K562 (cell line): ENCODE measurements at regions not wholly inside any gene's neighbourhood (a gene's known extent, or its start where the extent isn't known, plus 50 kb on each side); places are given as distances from the start of the nearest gene placed in this dataset.

Source experiments
- ATAC-seq: fragments of 200-7000 bp; cut with Tn5 transposase; 3 replicates; pipeline ENCODE4 v1.9.1; 2020; ENCODE audit warnings: moderate library complexity
- BruUV-seq: library from RNA; stranded (reverse); fragments of 400-500 nt; replicated peaks from 2 replicates; lab custom pipeline; 2021; lab: Mats Ljungman, UMichigan
- CTCF ChIA-PET: fragments of 300-600 bp; formaldehyde crosslinking; extraction: SDS; loops from one replicate; lab custom pipeline; 2021; ENCODE audit warnings: low intra/inter-chr PET ratio; lab: Yijun Ruan, JAX
- POLR2A ChIA-PET: fragments of 300-600, 350-650 bp; sonication (Branson Sonifier 250); formaldehyde crosslinking; extraction: SDS; loops from one replicate; lab custom pipeline; 2021; ENCODE audit warnings: antibody characterized with exemption, inconsistent platforms; lab: Yijun Ruan, JAX
- DNase-seq, 4 experiments: peaks; one replicate each; pipeline versions ENCODE4 v3.0.0 to v3.0.0-alpha.2; 2011 to 2018; ENCODE audit warnings: low spot score in 3 of 4, mixed read lengths in 3 of 4; ENCODE audit errors: extremely low read depth in 1 of 4
- FAIRE-seq: peaks from 2 replicates; lab custom pipeline; 2011; peaks lifted over from hg19 to GRCh38; lab: Jason Lieb, UNC
- H2AFZ ChIP-seq: 2 replicates; pipeline ENCODE4 v1.6.0; 2011; ENCODE audit warnings: low read depth, low read length, control low read depth, inconsistent platforms
- H3K27ac ChIP-seq: fragments of 200-600 bp; 3 replicates; pipeline ENCODE4 v1.8.0; 2011; ENCODE audit warnings: low read depth, mild to moderate bottlenecking, control low read depth, inconsistent platforms, low read length, moderate library complexity, mixed read lengths; ENCODE audit errors: extremely low read depth
- H3K27me3 ChIP-seq, 2 experiments: fragments of 300-600 bp in 1 of 2; 2 replicates in 1 of 2; 3 replicates in 1 of 2; pipeline versions ENCODE4 v1.6.0 to v1.8.0; 2011; ENCODE audit warnings: inconsistent platforms in 2 of 2, low read length in 2 of 2, mild to moderate bottlenecking in 1 of 2, mixed read lengths in 1 of 2, moderate library complexity in 1 of 2; ENCODE audit not compliant: control insufficient read depth in 2 of 2, insufficient read depth in 2 of 2
- H3K36me3 ChIP-seq: fragments of 300-600 bp; 3 replicates; pipeline ENCODE4 v1.8.0; 2011; ENCODE audit warnings: mild to moderate bottlenecking, low read length, inconsistent platforms; ENCODE audit not compliant: control insufficient read depth, insufficient read depth
- H3K4me1 ChIP-seq, 2 experiments: fragments of 200-600 bp in 1 of 2; replicated peaks in 1 of 2; 2 replicates in 1 of 2; 3 replicates in 1 of 2; pipeline versions ENCODE4 v1.5.1 to v1.8.0; 2011; ENCODE audit warnings: inconsistent platforms in 2 of 2, low read length in 2 of 2, mild to moderate bottlenecking in 1 of 2, mixed read lengths in 1 of 2, moderate library complexity in 1 of 2; ENCODE audit not compliant: control insufficient read depth in 2 of 2, insufficient read depth in 2 of 2
- H3K4me2 ChIP-seq: 2 replicates; pipeline ENCODE4 v1.6.1; 2011; ENCODE audit warnings: low read length, control low read depth, inconsistent platforms, mixed read lengths; ENCODE audit not compliant: insufficient read depth
- H3K4me3 ChIP-seq: fragments of 200-600 bp; sonication (generic), shearing (Covaris generic); 2 replicates; pipeline ENCODE4 v1.5.1; 2016; ENCODE audit warnings: control low read depth, inconsistent platforms
- H3K79me2 ChIP-seq: fragments of 200-600 bp; 3 replicates; pipeline ENCODE4 v1.8.0; 2011; ENCODE audit warnings: low read length, inconsistent platforms; ENCODE audit not compliant: control insufficient read depth, insufficient read depth
- H3K9ac ChIP-seq, 2 experiments: 2 replicates each; pipeline versions ENCODE4 v1.6.0 to v1.6.1; 2011; ENCODE audit warnings: low read depth in 2 of 2, low read length in 2 of 2, control low read depth in 1 of 2, inconsistent platforms in 1 of 2, mild to moderate bottlenecking in 1 of 2, mixed read lengths in 1 of 2; ENCODE audit not compliant: insufficient read depth in 1 of 2
- H3K9me1 ChIP-seq: one replicate; pipeline ENCODE4 v1.6.0; 2011; ENCODE audit warnings: inconsistent platforms, mild to moderate bottlenecking, low read length, moderate library complexity; ENCODE audit not compliant: control insufficient read depth, insufficient read depth
- H3K9me3 ChIP-seq: replicated peaks from 2 replicates; pipeline ENCODE4 v1.5.1; 2011; ENCODE audit warnings: low read depth, low read length, inconsistent platforms; ENCODE audit not compliant: control insufficient read depth, insufficient read depth
- H4K20me1 ChIP-seq: replicated peaks from 2 replicates; pipeline ENCODE4 v1.6.1; 2011; ENCODE audit warnings: low read length, inconsistent platforms, mixed read lengths; ENCODE audit not compliant: control insufficient read depth, insufficient read depth
- CCAR2 ChIP-seq: fragments of 200-400 bp; formaldehyde crosslinking; IDR thresholded peaks from 2 replicates; pipeline ENCODE4 v1.6.1; 2017; ENCODE audit warnings: mild to moderate bottlenecking, low read depth, low read length
- KAT2B ChIP-seq: IDR thresholded peaks from one replicate; pipeline ENCODE4 v1.6.1; 2012; ENCODE audit warnings: low read depth, mild to moderate bottlenecking, control low read depth, inconsistent platforms, low read length, moderate library complexity
- NCOA6 ChIP-seq: fragments of 450-650 bp; IDR thresholded peaks from 2 replicates; pipeline ENCODE4 v1.6.1; 2017; ENCODE audit warnings: mild to moderate bottlenecking
- NELFE ChIP-seq: IDR thresholded peaks from 2 replicates; pipeline ENCODE4 v1.6.1; 2011; ENCODE audit warnings: mild to moderate bottlenecking; ENCODE audit not compliant: insufficient read depth, insufficient read length
- ZNF23 ChIP-seq: fragments of 250-450 bp; sonication (Bioruptor Pico); IDR thresholded peaks from 2 replicates; pipeline ENCODE4 v1.4.0; 2020; ENCODE audit warnings: mild to moderate bottlenecking
- WGBS: fragments of 100-300 bp; shearing (Covaris generic); methylation state at CpG from one replicate; pipeline ENCODE4 v1.1.6; 2016; ENCODE audit warnings: low coverage, mixed read lengths; ENCODE audit not compliant: insufficient coverage; ENCODE audit errors: missing lambda C conversion rate; 5-methylcytosine and 5-hydroxymethylcytosine counted together
- in situ Hi-C: fragments of 300-500 bp; cut with MboI; formaldehyde crosslinking; loops from 4 replicates; pipeline ENCODE4 v1.15.0; 2018; ENCODE audit warnings: inconsistent platforms, mixed read lengths
- intact Hi-C: fragments of 100-400 bp; cut with micrococcal nuclease; formaldehyde crosslinking; loops from 2 replicates; pipeline ENCODE4 v1.14.2; 2022
- TF ChIP-seq, protein P1 (sequence below): fragments of 200-600 bp; sonication (generic); IDR thresholded peaks from one replicate; pipeline ENCODE4 v1.6.1; 2012; ENCODE audit warnings: mild to moderate bottlenecking, low read depth, low read length, inconsistent platforms
- TF ChIP-seq, protein P2 (sequence below): fragments of 200-800 bp; sonication (Bioruptor generic); IDR thresholded peaks from 2 replicates; pipeline ENCODE4 v1.6.1; 2017; ENCODE audit warnings: missing genetic modification characterization, missing compliant biosample characterization

DNA sequence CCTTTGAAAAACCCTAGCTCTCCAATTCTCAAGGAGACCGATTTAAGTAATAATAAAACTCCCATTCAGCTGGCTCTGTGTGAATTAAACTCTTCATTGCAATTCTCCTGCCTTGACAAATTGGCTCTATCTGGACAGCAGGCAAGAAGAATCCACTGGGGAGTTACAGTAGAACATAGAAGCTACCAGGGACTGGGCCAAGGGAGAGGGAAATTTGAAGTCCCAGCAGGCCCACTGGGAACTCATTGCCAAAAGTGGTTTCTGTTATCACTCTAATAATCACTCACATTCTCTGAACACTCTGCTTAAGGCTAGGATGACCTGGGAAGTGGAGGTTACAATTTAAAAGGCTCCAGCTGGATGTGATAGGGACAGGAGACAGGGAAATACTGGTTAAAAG is 384.5 kb upstream of the CCDC196 start:
- intact Hi-C loops (no loop called here), in situ Hi-C loops (no loop called here)
- no peaks in the 10 kb centered on the region for H3K9me3 ChIP-seq
- no peaks in the 10 kb centered on the region for H3K9me1 ChIP-seq
- H3K4me3 ChIP-seq = no peak overlapping the region
- ChIA-PET CTCF (no interaction called here), POLR2A (no interaction called here)
- FAIRE-seq = no peak
- no peak overlapping the region for H2AFZ ChIP-seq
- DNase-seq = no peak
- H3K79me2 ChIP-seq = no peaks in the 10 kb centered on the region
- H3K27me3 ChIP-seq = no peaks in the 10 kb centered on the region
- no peaks in the 10 kb centered on the region for H3K4me1 ChIP-seq
- no peak overlapping the region for H3K9ac ChIP-seq
- no peaks in the 10 kb centered on the region for H4K20me1 ChIP-seq
- 0% methylated on average over 1 of the region's 1 CpG for WGBS
- H3K4me2 ChIP-seq = no peak overlapping the region
- H3K27ac ChIP-seq = no peak overlapping the region
- no peaks in the 10 kb centered on the region for H3K36me3 ChIP-seq
- ATAC-seq = no peak
- no TSS peak for BruUV-seq
- no peak for TF ChIP-seq ZNF23
- TF ChIP-seq, protein P1, sequence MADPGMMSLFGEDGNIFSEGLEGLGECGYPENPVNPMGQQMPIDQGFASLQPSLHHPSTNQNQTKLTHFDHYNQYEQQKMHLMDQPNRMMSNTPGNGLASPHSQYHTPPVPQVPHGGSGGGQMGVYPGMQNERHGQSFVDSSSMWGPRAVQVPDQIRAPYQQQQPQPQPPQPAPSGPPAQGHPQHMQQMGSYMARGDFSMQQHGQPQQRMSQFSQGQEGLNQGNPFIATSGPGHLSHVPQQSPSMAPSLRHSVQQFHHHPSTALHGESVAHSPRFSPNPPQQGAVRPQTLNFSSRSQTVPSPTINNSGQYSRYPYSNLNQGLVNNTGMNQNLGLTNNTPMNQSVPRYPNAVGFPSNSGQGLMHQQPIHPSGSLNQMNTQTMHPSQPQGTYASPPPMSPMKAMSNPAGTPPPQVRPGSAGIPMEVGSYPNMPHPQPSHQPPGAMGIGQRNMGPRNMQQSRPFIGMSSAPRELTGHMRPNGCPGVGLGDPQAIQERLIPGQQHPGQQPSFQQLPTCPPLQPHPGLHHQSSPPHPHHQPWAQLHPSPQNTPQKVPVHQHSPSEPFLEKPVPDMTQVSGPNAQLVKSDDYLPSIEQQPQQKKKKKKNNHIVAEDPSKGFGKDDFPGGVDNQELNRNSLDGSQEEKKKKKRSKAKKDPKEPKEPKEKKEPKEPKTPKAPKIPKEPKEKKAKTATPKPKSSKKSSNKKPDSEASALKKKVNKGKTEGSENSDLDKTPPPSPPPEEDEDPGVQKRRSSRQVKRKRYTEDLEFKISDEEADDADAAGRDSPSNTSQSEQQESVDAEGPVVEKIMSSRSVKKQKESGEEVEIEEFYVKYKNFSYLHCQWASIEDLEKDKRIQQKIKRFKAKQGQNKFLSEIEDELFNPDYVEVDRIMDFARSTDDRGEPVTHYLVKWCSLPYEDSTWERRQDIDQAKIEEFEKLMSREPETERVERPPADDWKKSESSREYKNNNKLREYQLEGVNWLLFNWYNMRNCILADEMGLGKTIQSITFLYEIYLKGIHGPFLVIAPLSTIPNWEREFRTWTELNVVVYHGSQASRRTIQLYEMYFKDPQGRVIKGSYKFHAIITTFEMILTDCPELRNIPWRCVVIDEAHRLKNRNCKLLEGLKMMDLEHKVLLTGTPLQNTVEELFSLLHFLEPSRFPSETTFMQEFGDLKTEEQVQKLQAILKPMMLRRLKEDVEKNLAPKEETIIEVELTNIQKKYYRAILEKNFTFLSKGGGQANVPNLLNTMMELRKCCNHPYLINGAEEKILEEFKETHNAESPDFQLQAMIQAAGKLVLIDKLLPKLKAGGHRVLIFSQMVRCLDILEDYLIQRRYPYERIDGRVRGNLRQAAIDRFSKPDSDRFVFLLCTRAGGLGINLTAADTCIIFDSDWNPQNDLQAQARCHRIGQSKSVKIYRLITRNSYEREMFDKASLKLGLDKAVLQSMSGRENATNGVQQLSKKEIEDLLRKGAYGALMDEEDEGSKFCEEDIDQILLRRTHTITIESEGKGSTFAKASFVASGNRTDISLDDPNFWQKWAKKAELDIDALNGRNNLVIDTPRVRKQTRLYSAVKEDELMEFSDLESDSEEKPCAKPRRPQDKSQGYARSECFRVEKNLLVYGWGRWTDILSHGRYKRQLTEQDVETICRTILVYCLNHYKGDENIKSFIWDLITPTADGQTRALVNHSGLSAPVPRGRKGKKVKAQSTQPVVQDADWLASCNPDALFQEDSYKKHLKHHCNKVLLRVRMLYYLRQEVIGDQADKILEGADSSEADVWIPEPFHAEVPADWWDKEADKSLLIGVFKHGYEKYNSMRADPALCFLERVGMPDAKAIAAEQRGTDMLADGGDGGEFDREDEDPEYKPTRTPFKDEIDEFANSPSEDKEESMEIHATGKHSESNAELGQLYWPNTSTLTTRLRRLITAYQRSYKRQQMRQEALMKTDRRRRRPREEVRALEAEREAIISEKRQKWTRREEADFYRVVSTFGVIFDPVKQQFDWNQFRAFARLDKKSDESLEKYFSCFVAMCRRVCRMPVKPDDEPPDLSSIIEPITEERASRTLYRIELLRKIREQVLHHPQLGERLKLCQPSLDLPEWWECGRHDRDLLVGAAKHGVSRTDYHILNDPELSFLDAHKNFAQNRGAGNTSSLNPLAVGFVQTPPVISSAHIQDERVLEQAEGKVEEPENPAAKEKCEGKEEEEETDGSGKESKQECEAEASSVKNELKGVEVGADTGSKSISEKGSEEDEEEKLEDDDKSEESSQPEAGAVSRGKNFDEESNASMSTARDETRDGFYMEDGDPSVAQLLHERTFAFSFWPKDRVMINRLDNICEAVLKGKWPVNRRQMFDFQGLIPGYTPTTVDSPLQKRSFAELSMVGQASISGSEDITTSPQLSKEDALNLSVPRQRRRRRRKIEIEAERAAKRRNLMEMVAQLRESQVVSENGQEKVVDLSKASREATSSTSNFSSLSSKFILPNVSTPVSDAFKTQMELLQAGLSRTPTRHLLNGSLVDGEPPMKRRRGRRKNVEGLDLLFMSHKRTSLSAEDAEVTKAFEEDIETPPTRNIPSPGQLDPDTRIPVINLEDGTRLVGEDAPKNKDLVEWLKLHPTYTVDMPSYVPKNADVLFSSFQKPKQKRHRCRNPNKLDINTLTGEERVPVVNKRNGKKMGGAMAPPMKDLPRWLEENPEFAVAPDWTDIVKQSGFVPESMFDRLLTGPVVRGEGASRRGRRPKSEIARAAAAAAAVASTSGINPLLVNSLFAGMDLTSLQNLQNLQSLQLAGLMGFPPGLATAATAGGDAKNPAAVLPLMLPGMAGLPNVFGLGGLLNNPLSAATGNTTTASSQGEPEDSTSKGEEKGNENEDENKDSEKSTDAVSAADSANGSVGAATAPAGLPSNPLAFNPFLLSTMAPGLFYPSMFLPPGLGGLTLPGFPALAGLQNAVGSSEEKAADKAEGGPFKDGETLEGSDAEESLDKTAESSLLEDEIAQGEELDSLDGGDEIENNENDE = no peak
- TF ChIP-seq, protein P2, sequence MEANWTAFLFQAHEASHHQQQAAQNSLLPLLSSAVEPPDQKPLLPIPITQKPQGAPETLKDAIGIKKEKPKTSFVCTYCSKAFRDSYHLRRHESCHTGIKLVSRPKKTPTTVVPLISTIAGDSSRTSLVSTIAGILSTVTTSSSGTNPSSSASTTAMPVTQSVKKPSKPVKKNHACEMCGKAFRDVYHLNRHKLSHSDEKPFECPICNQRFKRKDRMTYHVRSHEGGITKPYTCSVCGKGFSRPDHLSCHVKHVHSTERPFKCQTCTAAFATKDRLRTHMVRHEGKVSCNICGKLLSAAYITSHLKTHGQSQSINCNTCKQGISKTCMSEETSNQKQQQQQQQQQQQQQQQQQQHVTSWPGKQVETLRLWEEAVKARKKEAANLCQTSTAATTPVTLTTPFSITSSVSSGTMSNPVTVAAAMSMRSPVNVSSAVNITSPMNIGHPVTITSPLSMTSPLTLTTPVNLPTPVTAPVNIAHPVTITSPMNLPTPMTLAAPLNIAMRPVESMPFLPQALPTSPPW (CRISPR knock-in tag) = no peak
- TF ChIP-seq KAT2B = no peak
- no peak for TF ChIP-seq NCOA6
- no peak for TF ChIP-seq NELFE
- no peak for TF ChIP-seq CCAR2
